GM19238 (cell line): ENCODE measurements at regions not wholly inside any gene's neighbourhood (a gene's known extent, or its start where the extent isn't known, plus 50 kb on each side); places are given as distances from the start of the nearest gene placed in this dataset.

ENCODE experiments used
- DNase-seq: peaks from one replicate; pipeline ENCODE4 v3.0.0; 2011; ENCODE audit warnings: low spot score; ENCODE audit not compliant: insufficient read length

DNA sequence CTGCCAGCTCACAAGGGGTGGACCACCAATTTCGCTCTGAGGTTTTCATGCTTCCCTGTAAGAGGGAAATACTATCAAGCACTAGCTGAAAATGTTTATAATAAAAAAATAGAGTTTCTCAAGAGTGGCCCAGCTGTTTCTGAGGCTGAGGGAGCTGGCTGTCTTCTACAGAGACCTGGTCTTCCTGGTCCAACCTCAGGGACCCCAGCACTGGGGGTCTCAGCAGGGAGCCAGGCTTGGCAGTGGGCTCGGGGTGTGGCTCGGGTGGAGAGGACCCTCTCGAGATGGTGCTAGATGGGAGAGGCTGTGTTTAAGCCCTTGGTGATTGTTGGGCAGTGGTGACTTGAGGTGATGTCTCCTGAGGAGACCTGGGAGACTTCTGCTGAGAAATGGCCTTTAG, 87.3 kb upstream of the SHH start:
- no peak for DNase-seq

DNA sequence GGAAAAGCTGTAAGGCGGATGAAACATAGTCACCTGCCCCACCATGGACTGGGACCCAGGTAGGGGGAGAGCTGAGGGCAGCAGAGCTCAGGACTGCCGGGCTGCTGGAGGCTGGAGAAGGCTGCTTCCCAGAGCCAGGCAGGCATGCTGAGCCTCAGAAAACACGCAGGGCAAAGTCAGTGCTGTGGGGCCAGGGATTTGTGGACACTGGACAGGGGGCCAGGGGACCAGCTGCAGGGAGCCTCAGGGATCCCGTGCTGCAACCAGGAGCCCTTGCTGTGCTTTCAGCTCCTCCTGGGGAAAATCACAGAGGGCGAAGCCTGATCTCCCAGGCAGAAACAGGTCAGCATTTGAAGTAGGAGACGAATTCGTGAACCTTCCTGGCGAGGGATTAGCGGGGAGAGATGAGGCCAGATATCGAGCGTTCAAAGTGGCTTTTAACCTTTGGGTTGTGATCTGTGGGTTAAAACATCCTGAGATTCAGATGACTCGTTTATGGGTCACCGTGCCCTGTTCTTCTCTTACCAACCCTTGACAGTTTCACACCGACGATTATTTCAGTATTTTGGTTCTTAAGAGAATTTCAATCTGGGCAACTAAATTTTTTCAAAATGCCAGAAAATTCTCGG, 85.6 kb upstream of the SHH start:
- no peak for DNase-seq

DNA sequence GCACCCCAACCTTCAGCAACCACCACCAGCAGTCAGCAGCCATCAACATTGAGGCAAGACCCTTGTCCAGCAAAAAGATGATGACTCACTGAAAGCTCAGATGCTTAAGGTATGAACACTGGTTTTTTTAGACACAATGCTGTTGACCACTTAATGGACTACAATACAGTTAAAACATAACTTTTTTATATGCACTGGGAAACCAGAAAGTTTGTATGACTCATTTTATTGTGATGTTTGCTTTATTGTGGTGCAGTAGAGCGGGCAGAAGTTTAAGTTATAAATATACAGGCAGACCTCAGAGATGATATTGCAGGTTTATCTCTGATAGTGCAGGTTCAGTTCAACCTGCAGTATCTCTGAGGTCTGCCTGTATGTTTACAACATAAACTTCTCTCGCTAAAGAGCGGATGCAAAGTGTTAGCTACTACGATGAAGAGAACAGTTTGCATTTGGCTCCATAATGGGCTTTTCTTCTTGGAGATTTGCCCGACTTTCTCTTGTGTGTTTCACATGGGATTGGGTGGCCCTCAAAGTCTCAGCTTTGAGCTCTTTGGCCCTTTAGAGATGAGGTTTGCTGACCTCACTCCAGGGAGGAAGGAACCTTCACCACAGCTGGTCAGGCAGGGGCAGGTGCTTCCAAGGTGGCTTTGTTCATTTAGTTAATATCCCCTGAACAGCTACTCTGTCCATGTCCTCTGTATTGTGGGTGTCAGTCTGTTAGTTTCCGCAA, 84.4 kb upstream of the SHH start:
- DNase-seq, result no peak

DNA sequence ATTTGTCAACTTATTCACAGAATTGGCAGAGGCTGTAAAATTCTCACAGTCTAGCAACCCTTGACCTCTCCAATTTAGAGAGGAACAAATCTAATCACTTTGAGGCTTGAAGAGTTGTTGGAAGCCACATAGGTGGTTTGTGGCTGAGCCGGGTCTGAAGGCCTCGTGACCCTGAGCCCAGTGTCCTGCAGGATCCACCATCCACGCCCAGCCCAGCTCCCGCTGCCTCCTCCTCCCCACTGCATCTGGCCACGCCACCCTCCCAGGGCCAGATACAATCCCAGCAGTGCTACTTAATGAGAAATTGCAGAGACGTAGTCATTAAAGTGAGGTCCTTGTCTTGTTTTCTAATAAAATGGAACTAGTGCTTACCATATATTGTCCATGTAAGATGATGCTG, 81.4 kb upstream of the SHH start:
- DNase-seq, result no peak

DNA sequence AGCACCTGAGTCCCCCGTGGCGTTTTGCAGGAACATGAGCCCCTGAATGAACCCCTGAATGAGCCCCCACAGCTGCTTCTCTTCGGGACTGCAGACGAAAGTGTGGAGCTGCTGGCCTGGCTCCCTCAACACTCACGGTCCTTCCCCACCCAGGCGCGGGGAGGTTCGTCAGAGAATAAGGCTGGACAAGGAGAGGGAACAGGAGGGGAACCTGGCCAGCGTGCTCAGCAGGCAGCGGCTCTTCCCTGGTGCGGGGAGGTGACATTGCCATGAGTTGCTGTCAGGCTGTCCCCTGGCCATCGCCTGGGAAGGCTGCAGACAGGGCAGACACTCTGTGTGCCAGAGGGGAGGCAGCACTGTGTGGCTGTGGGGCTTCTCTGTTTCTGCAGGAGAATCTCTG, 80.9 kb upstream of the SHH start:
- DNase-seq, result no peak

DNA sequence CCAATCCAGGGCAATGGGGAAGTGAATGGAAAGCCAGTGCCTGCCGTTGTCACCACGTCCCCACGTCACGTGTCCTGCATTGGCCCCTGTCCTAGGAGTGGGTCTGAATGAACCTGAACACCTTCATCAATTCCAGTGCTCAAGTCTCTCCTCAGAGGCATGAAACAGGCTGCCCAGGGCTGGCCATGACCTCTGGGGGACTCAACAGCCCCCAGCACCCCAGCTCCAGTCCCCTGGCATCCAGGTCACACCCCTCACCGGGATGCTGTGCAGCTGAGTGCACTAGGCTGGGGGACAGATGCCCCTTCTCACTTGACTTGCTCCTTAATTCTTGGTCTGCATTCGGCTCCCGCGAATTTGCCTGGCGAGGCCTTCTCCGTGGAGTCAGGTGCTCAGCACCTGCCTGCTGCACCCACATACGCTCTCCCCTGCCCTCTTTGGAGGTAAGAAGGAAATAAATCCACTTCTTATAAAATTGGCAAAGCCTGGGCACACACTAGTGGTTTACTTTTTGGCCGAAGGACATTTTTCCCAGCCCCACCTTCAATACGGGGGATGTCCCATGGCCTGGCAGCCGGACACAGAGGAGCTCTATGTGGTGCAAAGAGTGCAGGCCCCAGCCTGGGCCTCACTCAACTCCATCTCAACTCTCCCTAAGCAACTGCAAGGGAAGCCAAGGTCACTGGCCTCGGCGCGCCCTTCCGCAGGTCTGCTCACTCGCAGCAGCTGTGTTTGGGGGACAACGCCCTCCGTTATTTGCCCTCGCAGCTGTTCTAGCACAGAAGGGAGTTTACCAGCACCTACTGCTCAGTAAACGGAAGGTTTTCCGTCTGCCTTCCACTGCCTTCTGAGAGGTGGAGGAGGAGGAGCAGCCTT, 77.6 kb upstream of the SHH start:
- no peak for DNase-seq

DNA sequence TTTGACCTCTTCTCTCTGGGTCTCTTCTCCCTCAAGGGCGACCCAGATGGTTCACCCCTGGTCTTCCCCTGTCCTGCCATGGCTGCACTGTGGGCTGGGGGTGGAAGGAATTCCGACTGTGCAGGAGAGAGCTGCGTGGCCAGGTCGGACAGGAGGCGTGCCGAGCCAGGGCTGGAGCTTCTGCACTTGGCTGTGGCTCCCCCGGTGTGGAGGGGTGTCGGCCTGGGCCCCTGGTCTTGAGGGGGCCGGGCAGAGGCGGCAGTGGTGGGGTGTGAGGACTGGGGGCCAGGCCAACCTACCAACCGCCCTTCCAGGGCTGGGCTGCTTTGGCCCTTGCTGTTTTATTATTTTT, 74.9 kb upstream of the SHH start:
- no peak for DNase-seq

DNA sequence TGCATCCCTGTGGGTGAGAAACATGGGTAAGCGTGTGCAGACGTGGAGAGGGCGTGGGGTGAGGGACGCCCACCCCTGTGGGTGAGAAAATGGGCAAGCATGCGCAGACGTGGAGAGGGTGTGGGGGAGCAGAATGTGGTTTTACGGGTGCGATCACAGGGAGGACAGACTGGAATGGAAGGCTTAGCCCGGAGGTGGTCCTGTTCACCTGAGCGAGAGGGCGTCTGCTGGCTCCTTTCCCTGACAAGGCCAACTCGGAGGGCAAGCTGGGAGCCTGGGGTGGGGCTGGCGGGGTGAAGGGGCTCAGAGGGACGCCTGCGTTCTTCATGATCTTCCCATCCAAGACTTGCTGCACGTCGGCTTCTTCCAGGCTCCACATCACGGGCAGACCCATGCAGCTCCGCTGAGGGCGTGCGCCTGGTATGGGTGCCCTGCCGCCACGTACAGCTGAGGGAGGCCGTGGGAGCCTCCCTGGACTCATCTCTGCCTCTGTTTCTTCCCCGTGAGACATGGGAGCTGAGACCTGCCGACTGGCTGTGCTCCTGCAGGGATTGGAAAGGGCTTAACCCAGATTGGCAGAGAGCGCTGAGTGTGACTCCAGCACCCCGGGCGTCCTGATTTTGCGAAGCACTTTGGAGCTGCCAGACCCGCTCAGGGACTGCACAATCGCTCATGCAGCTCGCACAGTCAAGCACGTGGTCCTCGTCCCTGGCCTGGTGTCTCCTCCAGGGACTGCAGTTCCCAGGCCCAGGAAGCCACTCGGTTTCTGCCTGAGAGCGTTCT, 74.3 kb upstream of the SHH start:
- no peak for DNase-seq

DNA sequence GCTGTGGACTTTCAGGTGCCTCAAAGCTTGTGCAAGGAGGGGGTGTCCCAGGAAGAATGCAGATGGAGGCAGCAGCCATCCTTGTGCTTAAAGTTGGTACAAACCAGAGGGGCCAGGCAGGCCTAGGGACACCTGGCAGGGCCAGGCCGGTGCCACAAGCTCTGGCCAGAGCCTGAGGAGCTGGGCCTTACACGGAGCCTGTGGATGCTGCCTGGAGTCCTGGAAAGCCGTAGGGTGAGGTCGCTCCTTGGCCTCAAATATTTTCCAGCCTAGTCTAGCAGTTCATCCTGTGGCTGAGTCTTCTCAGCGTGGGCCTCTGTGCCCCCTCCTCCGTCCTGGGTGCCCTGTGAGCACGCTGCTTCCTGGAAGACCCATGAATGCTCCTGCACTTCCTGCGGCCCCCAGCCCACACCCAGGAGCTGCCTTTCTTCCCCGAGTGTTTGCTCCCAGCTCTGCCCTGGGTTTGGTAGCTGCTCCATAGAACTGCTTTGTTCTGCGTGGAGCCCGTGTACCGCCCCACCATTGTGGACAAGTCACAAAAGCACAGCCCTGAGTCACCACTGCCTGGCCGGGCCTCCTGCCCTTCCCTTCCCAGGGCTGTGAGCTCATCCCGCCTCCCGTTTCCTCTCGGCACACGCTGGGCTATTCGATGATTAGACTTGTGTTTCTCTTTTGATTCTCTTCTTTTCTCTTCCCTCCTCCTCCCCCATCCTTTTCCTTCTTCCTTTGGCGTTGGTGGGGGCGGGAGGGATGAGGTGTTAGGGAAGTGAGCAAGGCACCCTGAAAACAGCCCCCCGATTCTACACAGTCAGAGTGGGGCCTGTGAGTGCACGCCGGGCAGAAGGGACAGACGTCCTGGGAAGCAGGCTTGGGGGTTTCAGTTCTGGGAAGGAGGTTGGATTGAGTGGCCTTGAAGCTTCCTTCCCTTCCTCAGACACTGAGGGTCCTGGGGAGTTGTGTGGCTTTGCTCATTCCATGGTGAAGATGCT, 73.2 kb upstream of the SHH start:
- DNase-seq, result no peak

DNA sequence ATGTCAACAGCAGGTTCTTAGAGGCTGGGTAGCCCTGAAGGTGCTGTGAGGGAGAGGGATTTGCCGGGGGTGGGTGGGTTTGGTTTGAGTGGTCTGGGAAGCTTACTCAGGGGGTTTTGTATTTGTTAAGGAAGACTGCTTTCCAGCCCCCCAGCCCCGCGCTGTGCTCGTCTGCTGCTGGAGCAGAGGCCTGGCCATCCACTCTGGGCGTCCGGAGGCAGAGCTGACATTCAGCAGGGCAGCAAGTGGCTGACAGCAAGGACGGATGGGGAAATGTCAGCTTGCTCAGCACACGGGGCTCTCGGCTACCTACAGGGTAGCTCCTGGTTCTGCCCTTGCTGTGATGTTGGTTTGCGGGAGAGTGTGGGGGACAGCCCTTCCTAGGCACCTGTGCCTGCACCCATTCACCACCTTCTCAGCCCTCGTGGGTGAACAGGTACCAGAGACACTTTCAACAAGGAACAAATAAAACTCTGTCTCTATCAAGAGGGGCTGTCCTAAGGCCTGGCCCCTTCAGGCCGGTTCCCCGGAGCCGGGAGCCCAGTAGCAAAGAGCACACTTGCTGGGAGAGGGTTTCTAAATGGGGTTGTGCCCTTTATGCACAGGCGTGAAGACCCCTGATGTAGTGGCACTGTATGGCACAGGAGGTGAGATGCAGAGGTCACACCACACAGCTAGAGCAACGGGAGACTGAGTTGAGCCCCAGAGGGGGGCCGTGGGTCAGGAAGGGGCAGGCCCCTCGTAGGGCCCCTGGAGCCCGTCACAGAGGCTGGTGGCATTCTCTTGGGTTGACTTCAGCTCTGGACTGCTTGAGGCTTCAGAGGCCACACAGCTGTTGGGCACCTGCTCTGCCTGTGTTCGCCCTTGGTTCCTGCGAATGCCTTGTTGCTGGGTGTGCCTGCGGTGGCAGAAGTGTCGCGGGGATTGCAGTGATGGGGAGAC, 72.2 kb upstream of the SHH start:
- DNase-seq, result no peak

DNA sequence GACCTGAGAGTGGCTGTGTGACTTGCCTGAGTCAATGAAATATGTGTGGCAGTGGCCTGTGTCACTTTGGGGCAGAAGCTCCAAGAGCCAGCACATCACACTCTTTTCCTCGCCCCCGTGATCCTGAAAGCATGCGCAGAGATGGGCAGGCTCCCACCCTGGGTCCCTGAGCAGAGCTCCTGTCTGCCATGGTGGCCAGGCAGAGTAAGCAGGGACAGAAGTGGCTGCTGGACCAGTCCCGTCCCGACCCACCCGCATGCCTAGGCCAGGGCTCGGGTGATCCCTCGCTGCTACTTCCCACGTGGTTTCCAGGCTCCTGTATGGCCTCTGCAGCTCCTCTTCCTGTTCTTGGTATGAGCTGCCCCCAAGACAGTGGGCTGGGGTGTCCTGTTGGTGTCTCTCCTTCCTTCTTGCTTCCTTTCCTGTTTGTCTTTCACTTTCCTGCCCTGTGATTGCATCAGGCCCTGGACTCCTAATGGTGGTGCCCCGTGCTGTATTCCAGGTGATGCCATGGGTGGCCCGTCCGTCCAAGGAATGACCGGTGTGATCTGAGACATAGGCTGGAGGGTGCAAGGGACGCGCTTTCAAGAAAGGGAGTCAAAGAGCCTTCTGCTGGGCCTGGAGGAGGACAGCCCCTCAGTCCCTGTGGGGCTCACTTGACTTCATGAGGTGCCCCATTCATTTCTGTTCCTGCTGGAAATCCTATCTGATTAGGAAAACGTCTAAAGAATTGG, 71.4 kb upstream of the SHH start:
- DNase-seq, result no peak

DNA sequence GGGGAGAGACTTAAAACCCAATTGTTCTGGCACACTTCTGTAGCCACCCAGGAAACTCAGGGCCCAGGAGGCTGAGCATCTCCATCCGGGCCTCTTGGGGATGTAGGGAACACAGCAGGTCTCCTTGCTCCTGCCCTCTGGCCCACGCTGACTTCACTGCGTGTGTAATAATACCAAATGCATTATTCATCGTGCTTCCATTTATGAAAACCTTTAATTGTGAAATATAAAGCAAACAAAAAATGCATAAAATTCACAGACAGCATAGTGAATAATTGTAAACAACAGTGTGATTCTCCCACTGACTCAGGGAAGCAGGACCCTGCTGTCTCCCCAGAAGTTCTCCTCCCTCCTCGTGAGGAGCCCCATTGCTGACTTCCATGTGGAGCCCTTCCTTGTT, 70.3 kb upstream of the SHH start:
- DNase-seq, result no peak

DNA sequence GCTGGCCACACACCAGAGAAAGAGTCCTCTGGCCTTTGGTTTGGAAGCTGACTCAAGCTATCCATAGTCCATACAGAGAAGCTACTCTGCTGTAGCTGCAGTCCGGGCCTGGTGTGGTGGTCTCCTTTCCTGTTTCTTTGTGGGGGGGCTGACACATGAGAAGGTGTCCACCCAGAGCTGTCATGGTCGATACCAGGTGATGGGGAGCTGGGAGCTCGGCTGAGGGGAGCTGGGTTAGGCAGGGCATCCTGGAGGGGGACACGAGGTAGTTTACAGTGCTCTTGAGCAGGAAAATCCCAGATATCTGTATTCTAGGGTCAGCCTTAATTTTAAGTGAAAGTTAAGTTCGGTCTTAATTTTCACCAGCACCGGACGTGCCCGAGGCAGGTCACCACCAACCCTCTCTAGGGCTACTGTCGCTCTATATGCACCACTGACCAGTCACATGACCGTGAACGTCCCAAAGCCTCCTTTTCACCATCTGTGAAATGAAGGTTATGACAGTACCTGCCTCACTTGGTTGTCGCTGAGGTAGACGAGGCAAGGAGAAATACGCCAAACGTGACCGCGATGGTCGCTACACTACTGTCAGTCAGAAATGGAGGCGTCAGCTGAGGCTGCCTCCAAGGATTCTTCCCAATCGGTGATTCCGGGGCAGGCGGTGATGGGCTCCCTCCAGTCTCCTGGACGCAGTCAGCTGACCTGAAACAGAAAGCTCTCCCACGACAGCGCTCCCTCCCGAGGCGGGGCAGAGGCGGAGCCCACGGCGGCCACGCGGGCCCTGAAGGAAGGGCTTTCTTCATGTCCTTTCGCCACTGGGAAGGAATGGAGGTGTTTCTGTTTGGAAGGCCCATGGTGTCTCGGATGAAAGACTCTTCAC, 69.4 kb upstream of the SHH start:
- no peak for DNase-seq

DNA sequence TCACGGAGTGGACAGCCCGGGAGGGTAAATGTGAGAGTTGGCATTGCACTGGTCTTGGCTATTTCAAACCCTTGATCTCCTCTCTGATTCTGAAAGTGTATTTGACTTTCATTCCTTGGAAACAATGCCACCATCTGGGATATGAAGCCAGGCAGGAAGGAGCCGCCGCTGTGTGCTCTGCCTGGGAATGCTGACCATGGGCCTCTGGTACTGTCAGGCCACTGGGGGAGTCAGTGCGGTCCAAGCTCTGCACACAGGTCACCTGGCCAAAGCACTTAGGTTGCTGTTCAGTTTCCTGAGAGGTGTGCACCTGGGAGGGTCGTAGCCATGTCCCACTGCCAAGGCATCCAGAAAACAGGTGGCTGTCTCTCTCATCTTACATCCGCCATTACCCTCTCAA, 68.5 kb upstream of the SHH start:
- DNase-seq, result no peak

DNA sequence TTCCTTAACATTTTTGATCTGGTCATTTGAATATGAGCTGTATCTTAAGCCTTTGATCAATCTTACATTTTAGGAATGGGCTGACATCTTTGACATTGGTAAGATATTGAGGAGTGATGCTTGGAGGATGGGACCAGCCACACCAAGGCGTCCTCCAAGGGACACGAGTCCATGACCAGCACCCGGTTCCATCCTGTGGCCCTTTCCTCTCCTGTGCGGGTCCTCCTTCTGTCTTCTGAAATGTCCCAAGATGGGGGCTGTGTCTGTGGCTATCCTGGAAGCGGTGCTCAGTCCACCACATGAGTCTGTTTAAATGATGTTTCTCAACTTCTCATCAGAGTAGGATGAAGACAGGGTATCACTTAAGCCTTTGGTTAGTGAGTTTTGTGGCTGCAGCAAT, 67.3 kb upstream of the SHH start:
- no peak for DNase-seq

DNA sequence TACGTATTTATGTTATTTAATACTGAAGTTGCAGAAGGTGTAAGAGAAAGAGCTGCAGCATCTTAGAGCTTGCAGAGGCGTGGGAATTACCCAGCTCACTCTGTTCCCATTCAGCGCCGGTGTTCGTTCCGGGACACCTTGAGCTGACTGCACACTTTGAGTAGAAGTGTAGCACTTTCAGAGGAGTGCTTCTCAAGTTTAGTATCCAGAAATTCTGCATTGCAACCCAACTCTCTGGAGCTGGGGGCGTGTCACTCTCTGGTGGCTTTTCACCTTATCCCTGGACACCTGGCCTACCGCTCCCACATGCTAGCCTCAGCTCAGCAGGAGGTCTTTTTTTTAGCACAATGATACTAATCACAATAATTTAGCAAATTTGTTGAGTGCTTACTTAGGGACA, 66.4 kb upstream of the SHH start:
- DNase-seq, result no peak

DNA sequence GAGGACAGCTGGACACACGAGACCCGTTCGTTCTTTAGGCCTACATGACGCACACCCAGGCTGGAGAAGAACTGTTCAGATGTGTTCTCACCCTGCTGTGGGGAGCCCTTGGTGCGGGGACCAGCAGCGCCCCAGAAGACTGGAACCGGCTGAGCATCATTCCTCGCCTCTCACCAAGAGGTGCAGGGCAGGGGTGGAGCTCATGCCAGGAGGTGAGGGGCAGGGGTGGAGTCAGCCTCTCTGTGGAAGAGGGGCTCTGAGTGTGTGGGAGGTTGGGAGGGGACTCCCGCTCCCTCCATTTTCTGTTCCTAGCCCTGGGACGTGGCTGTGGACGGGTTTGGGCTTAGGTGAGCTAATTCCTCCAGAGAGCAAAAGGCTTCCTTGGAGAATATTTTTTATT, 66.0 kb upstream of the SHH start:
- no peak for DNase-seq

DNA sequence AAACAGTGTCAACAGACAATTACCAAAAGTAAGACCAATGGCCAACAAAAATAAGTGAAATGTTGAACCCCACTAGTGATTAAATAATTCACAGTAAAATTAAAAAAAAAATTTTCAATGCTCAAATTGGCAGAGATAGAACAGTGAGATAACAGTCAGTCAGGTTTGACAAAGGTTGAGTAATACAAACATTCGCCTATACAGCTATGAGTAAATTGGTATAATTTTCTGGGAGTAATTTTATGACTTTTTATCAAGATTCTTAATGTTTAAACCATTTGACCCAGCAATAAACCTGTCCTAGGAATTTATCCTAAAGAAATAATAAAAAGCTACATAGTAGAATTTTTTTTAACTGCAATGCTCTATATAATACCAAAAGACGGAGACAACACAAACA, 64.9 kb upstream of the SHH start:
- DNase-seq, result no peak
